H1 (cell line): ENCODE measurements at regions not wholly inside any gene's neighbourhood (a gene's known extent, or its start where the extent isn't known, plus 50 kb on each side); places are given as distances from the start of the nearest gene placed in this dataset.

Source experiments
- BCL11A ChIP-seq, 2 experiments: IDR thresholded peaks; one replicate each; pipeline ENCODE4 v1.6.1; 2011; ENCODE audit warnings: low read depth in 2 of 2, low read length in 2 of 2, mild to moderate bottlenecking in 2 of 2
- NRF1 ChIP-seq: IDR thresholded peaks from 2 replicates; pipeline ENCODE4 v1.6.1; 2011; ENCODE audit warnings: mild to moderate bottlenecking, low read depth, low read length, improper control_type of control experiment
- RNF2 ChIP-seq: fragments of 200-900, 300-1000 bp; sonication (generic); IDR thresholded peaks from 2 replicates; pipeline ENCODE4 v1.7.1; 2016; ENCODE audit warnings: borderline replicate concordance, low read depth, mild to moderate bottlenecking, antibody characterized with exemption, low read length; ENCODE audit not compliant: poor library complexity, severe bottlenecking; ENCODE audit errors: missing control alignments
- SIRT6 ChIP-seq: IDR thresholded peaks from one replicate; pipeline ENCODE4 v1.7.1; 2012; ENCODE audit warnings: low read length, inconsistent platforms
- YY1 ChIP-seq: IDR thresholded peaks from 2 replicates; pipeline ENCODE4 v1.6.1; 2011; ENCODE audit warnings: low read depth, mild to moderate bottlenecking, low read length
- TF ChIP-seq, protein P1 (sequence below): fragments of 300-600 bp; sonication (generic); IDR thresholded peaks from 2 replicates; pipeline ENCODE4 v1.7.1; 2012; ENCODE audit warnings: low read length, moderate library complexity, mild to moderate bottlenecking, inconsistent platforms; ENCODE audit not compliant: insufficient replicate concordance
- TF ChIP-seq, protein P2 (sequence below): IDR thresholded peaks from 2 replicates; pipeline ENCODE4 v1.6.1; 2012; ENCODE audit warnings: inconsistent platforms
- TF ChIP-seq, protein P3 (sequence below), 3 experiments: IDR thresholded peaks; 1 replicate in 2 of 3; 2 replicates in 1 of 3; pipeline versions ENCODE4 v1.5.1 to v1.6.1; 2011; ENCODE audit warnings: low read length in 3 of 3, mild to moderate bottlenecking in 3 of 3, inconsistent platforms in 2 of 3, low read depth in 1 of 3, moderate library complexity in 1 of 3; ENCODE audit not compliant: insufficient read depth in 1 of 3; ENCODE audit errors: control extremely low read depth in 1 of 3

DNA sequence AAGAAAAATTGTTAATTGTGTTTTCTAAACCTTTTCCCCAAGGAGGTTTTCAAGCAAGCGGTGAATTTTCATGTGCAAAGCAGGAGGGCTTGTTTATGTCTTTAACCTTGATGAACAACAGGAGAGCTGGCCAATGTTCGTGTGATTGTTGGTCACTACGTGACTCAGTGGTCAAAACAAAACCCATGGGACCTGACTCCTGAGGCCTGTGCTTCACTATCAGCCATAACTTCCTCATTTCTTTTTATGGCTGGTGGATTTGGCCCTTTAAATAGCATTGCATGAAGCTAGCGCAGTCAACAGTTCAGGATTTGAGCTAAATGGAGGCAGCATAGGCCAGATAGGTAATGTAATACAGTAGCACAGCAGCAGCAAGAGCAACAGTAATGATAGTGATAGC, 80.5 kb downstream of the MID1IP1 start (continued):
- TF ChIP-seq, protein P1, sequence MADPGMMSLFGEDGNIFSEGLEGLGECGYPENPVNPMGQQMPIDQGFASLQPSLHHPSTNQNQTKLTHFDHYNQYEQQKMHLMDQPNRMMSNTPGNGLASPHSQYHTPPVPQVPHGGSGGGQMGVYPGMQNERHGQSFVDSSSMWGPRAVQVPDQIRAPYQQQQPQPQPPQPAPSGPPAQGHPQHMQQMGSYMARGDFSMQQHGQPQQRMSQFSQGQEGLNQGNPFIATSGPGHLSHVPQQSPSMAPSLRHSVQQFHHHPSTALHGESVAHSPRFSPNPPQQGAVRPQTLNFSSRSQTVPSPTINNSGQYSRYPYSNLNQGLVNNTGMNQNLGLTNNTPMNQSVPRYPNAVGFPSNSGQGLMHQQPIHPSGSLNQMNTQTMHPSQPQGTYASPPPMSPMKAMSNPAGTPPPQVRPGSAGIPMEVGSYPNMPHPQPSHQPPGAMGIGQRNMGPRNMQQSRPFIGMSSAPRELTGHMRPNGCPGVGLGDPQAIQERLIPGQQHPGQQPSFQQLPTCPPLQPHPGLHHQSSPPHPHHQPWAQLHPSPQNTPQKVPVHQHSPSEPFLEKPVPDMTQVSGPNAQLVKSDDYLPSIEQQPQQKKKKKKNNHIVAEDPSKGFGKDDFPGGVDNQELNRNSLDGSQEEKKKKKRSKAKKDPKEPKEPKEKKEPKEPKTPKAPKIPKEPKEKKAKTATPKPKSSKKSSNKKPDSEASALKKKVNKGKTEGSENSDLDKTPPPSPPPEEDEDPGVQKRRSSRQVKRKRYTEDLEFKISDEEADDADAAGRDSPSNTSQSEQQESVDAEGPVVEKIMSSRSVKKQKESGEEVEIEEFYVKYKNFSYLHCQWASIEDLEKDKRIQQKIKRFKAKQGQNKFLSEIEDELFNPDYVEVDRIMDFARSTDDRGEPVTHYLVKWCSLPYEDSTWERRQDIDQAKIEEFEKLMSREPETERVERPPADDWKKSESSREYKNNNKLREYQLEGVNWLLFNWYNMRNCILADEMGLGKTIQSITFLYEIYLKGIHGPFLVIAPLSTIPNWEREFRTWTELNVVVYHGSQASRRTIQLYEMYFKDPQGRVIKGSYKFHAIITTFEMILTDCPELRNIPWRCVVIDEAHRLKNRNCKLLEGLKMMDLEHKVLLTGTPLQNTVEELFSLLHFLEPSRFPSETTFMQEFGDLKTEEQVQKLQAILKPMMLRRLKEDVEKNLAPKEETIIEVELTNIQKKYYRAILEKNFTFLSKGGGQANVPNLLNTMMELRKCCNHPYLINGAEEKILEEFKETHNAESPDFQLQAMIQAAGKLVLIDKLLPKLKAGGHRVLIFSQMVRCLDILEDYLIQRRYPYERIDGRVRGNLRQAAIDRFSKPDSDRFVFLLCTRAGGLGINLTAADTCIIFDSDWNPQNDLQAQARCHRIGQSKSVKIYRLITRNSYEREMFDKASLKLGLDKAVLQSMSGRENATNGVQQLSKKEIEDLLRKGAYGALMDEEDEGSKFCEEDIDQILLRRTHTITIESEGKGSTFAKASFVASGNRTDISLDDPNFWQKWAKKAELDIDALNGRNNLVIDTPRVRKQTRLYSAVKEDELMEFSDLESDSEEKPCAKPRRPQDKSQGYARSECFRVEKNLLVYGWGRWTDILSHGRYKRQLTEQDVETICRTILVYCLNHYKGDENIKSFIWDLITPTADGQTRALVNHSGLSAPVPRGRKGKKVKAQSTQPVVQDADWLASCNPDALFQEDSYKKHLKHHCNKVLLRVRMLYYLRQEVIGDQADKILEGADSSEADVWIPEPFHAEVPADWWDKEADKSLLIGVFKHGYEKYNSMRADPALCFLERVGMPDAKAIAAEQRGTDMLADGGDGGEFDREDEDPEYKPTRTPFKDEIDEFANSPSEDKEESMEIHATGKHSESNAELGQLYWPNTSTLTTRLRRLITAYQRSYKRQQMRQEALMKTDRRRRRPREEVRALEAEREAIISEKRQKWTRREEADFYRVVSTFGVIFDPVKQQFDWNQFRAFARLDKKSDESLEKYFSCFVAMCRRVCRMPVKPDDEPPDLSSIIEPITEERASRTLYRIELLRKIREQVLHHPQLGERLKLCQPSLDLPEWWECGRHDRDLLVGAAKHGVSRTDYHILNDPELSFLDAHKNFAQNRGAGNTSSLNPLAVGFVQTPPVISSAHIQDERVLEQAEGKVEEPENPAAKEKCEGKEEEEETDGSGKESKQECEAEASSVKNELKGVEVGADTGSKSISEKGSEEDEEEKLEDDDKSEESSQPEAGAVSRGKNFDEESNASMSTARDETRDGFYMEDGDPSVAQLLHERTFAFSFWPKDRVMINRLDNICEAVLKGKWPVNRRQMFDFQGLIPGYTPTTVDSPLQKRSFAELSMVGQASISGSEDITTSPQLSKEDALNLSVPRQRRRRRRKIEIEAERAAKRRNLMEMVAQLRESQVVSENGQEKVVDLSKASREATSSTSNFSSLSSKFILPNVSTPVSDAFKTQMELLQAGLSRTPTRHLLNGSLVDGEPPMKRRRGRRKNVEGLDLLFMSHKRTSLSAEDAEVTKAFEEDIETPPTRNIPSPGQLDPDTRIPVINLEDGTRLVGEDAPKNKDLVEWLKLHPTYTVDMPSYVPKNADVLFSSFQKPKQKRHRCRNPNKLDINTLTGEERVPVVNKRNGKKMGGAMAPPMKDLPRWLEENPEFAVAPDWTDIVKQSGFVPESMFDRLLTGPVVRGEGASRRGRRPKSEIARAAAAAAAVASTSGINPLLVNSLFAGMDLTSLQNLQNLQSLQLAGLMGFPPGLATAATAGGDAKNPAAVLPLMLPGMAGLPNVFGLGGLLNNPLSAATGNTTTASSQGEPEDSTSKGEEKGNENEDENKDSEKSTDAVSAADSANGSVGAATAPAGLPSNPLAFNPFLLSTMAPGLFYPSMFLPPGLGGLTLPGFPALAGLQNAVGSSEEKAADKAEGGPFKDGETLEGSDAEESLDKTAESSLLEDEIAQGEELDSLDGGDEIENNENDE: no peak
- TF ChIP-seq YY1 (no peak), BCL11A (IDR thresholded peaks at IDR 0.05; ENCODE audit: low read depth in 2 of 2, low read length in 2 of 2) (no peak), NRF1 (no peak), SIRT6 (no peak), RNF2 (no peak)
- TF ChIP-seq, protein P2, sequence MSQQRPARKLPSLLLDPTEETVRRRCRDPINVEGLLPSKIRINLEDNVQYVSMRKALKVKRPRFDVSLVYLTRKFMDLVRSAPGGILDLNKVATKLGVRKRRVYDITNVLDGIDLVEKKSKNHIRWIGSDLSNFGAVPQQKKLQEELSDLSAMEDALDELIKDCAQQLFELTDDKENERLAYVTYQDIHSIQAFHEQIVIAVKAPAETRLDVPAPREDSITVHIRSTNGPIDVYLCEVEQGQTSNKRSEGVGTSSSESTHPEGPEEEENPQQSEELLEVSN: no peak
- TF ChIP-seq, protein P3, sequence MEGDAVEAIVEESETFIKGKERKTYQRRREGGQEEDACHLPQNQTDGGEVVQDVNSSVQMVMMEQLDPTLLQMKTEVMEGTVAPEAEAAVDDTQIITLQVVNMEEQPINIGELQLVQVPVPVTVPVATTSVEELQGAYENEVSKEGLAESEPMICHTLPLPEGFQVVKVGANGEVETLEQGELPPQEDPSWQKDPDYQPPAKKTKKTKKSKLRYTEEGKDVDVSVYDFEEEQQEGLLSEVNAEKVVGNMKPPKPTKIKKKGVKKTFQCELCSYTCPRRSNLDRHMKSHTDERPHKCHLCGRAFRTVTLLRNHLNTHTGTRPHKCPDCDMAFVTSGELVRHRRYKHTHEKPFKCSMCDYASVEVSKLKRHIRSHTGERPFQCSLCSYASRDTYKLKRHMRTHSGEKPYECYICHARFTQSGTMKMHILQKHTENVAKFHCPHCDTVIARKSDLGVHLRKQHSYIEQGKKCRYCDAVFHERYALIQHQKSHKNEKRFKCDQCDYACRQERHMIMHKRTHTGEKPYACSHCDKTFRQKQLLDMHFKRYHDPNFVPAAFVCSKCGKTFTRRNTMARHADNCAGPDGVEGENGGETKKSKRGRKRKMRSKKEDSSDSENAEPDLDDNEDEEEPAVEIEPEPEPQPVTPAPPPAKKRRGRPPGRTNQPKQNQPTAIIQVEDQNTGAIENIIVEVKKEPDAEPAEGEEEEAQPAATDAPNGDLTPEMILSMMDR (IDR thresholded peaks at IDR 0.05; ENCODE audit: control extremely low read depth in 1 of 3, insufficient read depth in 1 of 3, low read depth in 1 of 3, low read length in 3 of 3): no peak
- TF ChIP-seq, all 59 proteins: peak for 0
